ENCODE measurements at regions not wholly inside any gene's neighbourhood (a gene's known extent, or its start where the extent isn't known, plus 50 kb on each side); places are given as distances from the start of the nearest gene placed in this dataset.

- Histone ChIP-seq H3K27me3 (replicated peaks; ENCODE audit: insufficient read depth, low read depth, low read length, poor library complexity) (no peaks in the 10 kb centered on the region), H3K9me3 (ENCODE audit: low read depth, low read length, poor library complexity, severe bottlenecking) (no peaks in the 10 kb centered on the region), H3K4me1 (ENCODE audit: insufficient read depth, low read length, poor library complexity, severe bottlenecking) (no peaks in the 10 kb centered on the region), H3K4me3 (ENCODE audit: low read depth, low read length, poor library complexity, severe bottlenecking) (no peak overlapping the region), H3K36me3 (ENCODE audit: insufficient read depth, low read length, poor library complexity, severe bottlenecking) (no peaks in the 10 kb centered on the region), H3K27ac (ENCODE audit: low read depth, low read length, poor library complexity, severe bottlenecking) (no peak overlapping the region)
- ChIA-PET CTCF (no interaction called here), POLR2A (ENCODE audit: low non-redundant PET) (no interaction called here)
- no peak for DNase-seq (ENCODE audit: low spot score)
- no TSS peak for BruUV-seq (replicated peaks)
- TF ChIP-seq, protein P1, sequence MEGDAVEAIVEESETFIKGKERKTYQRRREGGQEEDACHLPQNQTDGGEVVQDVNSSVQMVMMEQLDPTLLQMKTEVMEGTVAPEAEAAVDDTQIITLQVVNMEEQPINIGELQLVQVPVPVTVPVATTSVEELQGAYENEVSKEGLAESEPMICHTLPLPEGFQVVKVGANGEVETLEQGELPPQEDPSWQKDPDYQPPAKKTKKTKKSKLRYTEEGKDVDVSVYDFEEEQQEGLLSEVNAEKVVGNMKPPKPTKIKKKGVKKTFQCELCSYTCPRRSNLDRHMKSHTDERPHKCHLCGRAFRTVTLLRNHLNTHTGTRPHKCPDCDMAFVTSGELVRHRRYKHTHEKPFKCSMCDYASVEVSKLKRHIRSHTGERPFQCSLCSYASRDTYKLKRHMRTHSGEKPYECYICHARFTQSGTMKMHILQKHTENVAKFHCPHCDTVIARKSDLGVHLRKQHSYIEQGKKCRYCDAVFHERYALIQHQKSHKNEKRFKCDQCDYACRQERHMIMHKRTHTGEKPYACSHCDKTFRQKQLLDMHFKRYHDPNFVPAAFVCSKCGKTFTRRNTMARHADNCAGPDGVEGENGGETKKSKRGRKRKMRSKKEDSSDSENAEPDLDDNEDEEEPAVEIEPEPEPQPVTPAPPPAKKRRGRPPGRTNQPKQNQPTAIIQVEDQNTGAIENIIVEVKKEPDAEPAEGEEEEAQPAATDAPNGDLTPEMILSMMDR (conservative IDR thresholded peaks at IDR 0.05; ENCODE audit: low read depth, low read length), result no peak
- no peak for TF ChIP-seq EZH2 (IDR thresholded peaks at IDR 0.05; ENCODE audit: borderline replicate concordance, low read depth, low read length, poor library complexity, severe bottlenecking)
- intact Hi-C loops (cut with micrococcal nuclease; ENCODE audit: unreplicated experiment), result no loop called here
Observed at GRCh38 chr5:144102361-144102760, 68.1 kb downstream of the YIPF5 start.

DNA sequence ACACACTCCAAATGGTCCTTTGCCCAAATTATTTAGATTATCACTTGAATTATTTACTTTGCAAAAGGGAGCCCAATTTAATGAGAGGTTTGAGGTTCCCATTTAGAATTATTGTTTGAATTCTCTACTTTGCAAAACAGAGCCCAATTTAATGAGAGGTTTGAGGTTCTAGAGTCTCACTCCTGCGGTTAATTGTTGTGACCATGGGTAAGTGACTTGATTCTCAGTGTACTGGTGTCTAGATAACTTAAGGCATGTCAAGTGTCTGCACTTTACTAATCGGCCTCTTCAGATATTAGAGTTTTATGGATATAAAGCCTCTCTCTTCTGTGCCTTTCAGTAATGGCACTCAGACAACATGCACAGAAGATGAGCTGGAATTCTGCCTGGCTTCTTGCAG, 67.5 kb downstream of the YIPF5 start:
- H3K4me1 ChIP-seq (ENCODE audit: insufficient read depth, low read length, poor library complexity, severe bottlenecking), result no peaks in the 10 kb centered on the region
- no TSS peak for BruUV-seq (replicated peaks)
- ChIA-PET CTCF (no interaction called here), POLR2A (ENCODE audit: low non-redundant PET) (no interaction called here)
- intact Hi-C loops (cut with micrococcal nuclease; ENCODE audit: unreplicated experiment), result no loop called here
- H3K4me3 ChIP-seq (ENCODE audit: low read depth, low read length, poor library complexity, severe bottlenecking), result no peak overlapping the region
- H3K9me3 ChIP-seq (ENCODE audit: low read depth, low read length, poor library complexity, severe bottlenecking), result no peaks in the 10 kb centered on the region
- no peaks in the 10 kb centered on the region for H3K36me3 ChIP-seq (ENCODE audit: insufficient read depth, low read length, poor library complexity, severe bottlenecking)
- no peak for TF ChIP-seq EZH2 (IDR thresholded peaks at IDR 0.05; ENCODE audit: borderline replicate concordance, low read depth, low read length, poor library complexity, severe bottlenecking)
- TF ChIP-seq, protein P1 (conservative IDR thresholded peaks at IDR 0.05; ENCODE audit: low read depth, low read length), result no peak
- DNase-seq (ENCODE audit: low spot score), result no peak
- no peaks in the 10 kb centered on the region for H3K27me3 ChIP-seq (replicated peaks; ENCODE audit: insufficient read depth, low read depth, low read length, poor library complexity)
- H3K27ac ChIP-seq (ENCODE audit: low read depth, low read length, poor library complexity, severe bottlenecking), result no peak overlapping the region

DNA sequence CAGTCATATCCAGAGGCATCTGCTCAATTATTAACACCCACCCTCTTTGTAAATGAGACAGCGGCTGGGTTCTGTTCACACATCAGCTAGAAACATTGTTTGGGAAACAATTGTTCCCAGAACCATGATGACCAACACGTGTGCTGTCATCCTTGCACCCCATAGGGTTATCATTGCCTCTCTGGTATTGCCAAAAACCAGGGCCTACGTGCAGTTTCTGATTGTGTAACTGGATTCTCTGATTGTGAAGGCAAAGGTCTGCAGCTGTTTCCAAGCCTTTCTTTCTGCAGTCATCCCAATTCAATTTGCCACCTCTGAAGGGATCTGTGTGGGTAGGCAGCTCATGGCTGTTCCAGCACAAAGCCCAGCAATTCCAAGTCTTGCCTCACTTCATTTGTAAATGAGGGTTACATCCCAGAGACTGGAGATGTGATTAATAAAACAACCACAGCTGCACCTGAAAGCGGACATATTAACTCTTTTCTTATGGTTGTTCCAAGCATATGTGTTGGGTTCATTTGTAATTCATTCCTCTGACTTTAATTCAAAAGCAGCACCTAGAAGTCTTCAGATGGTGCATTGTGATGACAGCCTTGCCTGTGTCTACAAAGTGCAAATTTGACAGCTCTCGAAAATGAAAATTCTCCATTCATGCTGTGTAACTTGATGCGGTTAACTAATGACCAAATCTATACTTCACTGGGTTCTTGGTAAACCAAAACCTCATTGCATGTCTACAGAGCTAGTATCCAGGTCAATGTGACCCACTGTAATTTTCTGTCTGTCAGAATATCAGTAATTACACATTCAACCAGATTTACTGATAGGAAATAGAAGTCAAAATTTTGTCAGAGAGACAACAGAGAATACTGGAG, 66.6 kb downstream of the YIPF5 start:
- CTCF ChIA-PET, result no interaction called here
- Histone ChIP-seq H3K9me3 (ENCODE audit: low read depth, low read length, poor library complexity, severe bottlenecking) (no peaks in the 10 kb centered on the region), H3K36me3 (ENCODE audit: insufficient read depth, low read length, poor library complexity, severe bottlenecking) (no peaks in the 10 kb centered on the region), H3K4me1 (ENCODE audit: insufficient read depth, low read length, poor library complexity, severe bottlenecking) (no peaks in the 10 kb centered on the region), H3K4me3 (ENCODE audit: low read depth, low read length, poor library complexity, severe bottlenecking) (no peak overlapping the region), H3K27ac (ENCODE audit: low read depth, low read length, poor library complexity, severe bottlenecking) (no peak overlapping the region), H3K27me3 (replicated peaks; ENCODE audit: insufficient read depth, low read depth, low read length, poor library complexity) (no peaks in the 10 kb centered on the region)
- POLR2A ChIA-PET (ENCODE audit: low non-redundant PET), result no interaction called here
- DNase-seq (ENCODE audit: low spot score), result no peak
- BruUV-seq (replicated peaks), result no TSS peak
- TF ChIP-seq, protein P1 (conservative IDR thresholded peaks at IDR 0.05; ENCODE audit: low read depth, low read length), result no peak
- no peak for TF ChIP-seq EZH2 (IDR thresholded peaks at IDR 0.05; ENCODE audit: borderline replicate concordance, low read depth, low read length, poor library complexity, severe bottlenecking)
- intact Hi-C loops (cut with micrococcal nuclease; ENCODE audit: unreplicated experiment), result no loop called here
